ENCODE measurements at regions not wholly inside any gene's neighbourhood (a gene's known extent, or its start where the extent isn't known, plus 50 kb on each side); places are given as distances from the start of the nearest gene placed in this dataset.

GRCh38 chr22:48186146-48186790, 1423.8 kb downstream of the TBC1D22A start:
- Histone ChIP-seq H4K20me1 (ENCODE audit: insufficient read depth, low read depth, low read length) (no peaks in the 10 kb centered on the region), H3K9me2 (replicated peaks; ENCODE audit: insufficient read depth, low read length) (no peaks in the 10 kb centered on the region), H3K9me3 (ENCODE audit: low read length) (peaks cover 3% of the 10 kb centered on the region; the same call in 1 of the 2 replicates), H3K4me2 (ENCODE audit: low read depth, low read length, poor library complexity, severe bottlenecking) (no peak overlapping the region), H3K27ac (ENCODE audit: low read length) (no peak overlapping the region), H3K36me3 (ENCODE audit: insufficient read depth, low read length) (no peaks in the 10 kb centered on the region), H3K4me3 (ENCODE audit: low read length) (no peak overlapping the region), H3K79me2 (ENCODE audit: low read length) (no peaks in the 10 kb centered on the region), H3K27me3 (ENCODE audit: low read length) (no peaks in the 10 kb centered on the region), H3K4me1 (ENCODE audit: low read length) (no peaks in the 10 kb centered on the region), H3K9ac (ENCODE audit: low read length) (no peak overlapping the region), H2AFZ (ENCODE audit: low read length) (no peak overlapping the region)
- DNase-seq, result no peak

DNA sequence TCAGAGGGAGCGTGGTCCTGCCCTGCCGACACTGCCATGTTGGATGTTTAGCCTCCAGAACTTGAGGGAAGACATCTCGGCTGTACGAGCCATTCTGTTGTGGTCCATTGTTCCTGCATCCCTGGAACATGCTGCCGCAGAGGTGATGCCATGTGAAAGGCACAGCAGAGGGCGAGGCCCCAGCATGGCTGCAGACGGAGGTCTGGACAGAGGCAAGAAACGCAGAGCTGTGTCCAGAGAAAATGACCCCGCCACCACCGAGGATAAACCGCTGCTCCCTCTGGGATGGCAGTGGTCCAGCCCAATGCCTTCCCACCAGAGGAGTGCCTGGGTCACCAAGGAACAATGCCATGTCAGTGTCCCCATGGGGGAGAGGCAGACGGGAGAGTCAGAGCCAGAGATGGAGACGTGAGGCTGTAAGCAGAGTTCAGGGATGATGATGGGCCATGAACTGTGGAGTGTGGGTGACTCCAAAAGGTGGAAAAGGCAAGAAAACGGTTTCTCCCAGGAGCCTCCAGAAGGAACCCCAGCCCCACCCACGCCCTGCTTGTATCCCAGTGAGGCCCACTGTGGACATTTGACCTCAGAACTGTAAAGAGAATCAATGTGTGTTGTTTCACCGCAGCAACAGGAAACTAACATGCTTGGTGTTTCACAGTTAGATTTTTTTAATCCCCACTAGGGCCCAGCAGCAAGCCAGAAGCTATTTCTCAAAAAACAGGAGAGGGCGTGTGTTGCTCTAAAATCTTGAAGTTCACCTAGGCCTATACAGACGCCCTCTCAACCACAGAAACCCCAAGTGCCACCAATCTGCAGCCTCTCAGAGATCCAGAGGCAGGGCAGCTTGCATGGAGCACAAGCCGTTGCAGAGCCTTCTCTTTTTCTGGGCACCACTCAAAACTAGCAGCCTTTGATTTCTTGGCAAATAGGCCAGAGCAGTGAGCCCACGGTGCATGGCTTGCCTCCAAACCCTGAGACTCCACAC, 1422.9 kb downstream of the TBC1D22A start:
- no peaks in the 10 kb centered on the region for H3K9me2 ChIP-seq (replicated peaks; ENCODE audit: insufficient read depth, low read length)
- H3K36me3 ChIP-seq (ENCODE audit: insufficient read depth, low read length), result no peaks in the 10 kb centered on the region
- no peaks in the 10 kb centered on the region for H3K79me2 ChIP-seq (ENCODE audit: low read length)
- no peak overlapping the region for H3K9ac ChIP-seq (ENCODE audit: low read length)
- no peaks in the 10 kb centered on the region for H4K20me1 ChIP-seq (ENCODE audit: insufficient read depth, low read depth, low read length)
- no peak overlapping the region for H3K4me2 ChIP-seq (ENCODE audit: low read depth, low read length, poor library complexity, severe bottlenecking)
- H3K27ac ChIP-seq (ENCODE audit: low read length), result no peak overlapping the region
- H2AFZ ChIP-seq (ENCODE audit: low read length), result no peak overlapping the region
- peak; percentile 53 for DNase-seq
- H3K4me3 ChIP-seq (ENCODE audit: low read length), result no peak overlapping the region
- no peaks in the 10 kb centered on the region for H3K4me1 ChIP-seq (ENCODE audit: low read length)
- H3K9me3 ChIP-seq (ENCODE audit: low read length), result no peaks in the 10 kb centered on the region; the same call in 1 of the 2 replicates
- no peaks in the 10 kb centered on the region for H3K27me3 ChIP-seq (ENCODE audit: low read length)

GRCh38 chr22:48182846-48183805, 1420.7 kb downstream of the TBC1D22A start:
- Histone ChIP-seq H3K4me2 (ENCODE audit: low read depth, low read length, poor library complexity, severe bottlenecking) (no peak overlapping the region), H3K9me2 (replicated peaks; ENCODE audit: insufficient read depth, low read length) (no peaks in the 10 kb centered on the region), H3K27me3 (ENCODE audit: low read length) (no peaks in the 10 kb centered on the region), H3K36me3 (ENCODE audit: insufficient read depth, low read length) (no peaks in the 10 kb centered on the region), H4K20me1 (ENCODE audit: insufficient read depth, low read depth, low read length) (no peaks in the 10 kb centered on the region), H3K9me3 (ENCODE audit: low read length) (no peaks in the 10 kb centered on the region), H3K4me3 (ENCODE audit: low read length) (no peak overlapping the region), H3K27ac (ENCODE audit: low read length) (no peak overlapping the region), H2AFZ (ENCODE audit: low read length) (no peak overlapping the region), H3K9ac (ENCODE audit: low read length) (no peak overlapping the region), H3K4me1 (ENCODE audit: low read length) (peaks cover 8% of the 10 kb centered on the region), H3K79me2 (ENCODE audit: low read length) (no peaks in the 10 kb centered on the region)
- no peak for DNase-seq

DNA sequence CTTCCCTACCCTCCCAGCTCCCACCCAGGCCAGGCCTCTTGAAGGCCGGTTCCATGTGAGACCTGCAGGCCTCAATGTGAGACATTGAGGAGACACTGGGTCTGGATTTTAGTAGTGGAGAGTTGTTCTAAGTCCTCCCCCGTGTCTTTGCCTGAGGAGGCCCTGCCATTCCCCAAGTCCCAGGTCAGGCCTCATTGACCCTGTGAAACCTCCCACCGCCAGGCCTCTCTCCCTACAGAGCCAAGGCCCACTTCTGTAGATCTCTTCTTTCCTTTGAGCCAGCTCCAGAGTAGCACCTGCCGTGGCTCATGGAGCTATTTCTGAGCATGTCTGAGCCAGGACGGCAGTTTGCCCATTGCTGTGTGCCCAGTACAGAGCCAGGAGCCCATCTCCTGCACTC, 1419.6 kb downstream of the TBC1D22A start:
- Histone ChIP-seq H3K79me2 (ENCODE audit: low read length) (no peaks in the 10 kb centered on the region), H3K4me1 (ENCODE audit: low read length) (peaks cover 19% of the 10 kb centered on the region), H3K9ac (ENCODE audit: low read length) (no peak overlapping the region), H3K4me2 (ENCODE audit: low read depth, low read length, poor library complexity, severe bottlenecking) (no peak overlapping the region), H3K36me3 (ENCODE audit: insufficient read depth, low read length) (no peaks in the 10 kb centered on the region), H3K27ac (ENCODE audit: low read length) (no peak overlapping the region), H4K20me1 (ENCODE audit: insufficient read depth, low read depth, low read length) (no peaks in the 10 kb centered on the region), H3K4me3 (ENCODE audit: low read length) (no peak overlapping the region), H3K9me2 (replicated peaks; ENCODE audit: insufficient read depth, low read length) (no peaks in the 10 kb centered on the region), H2AFZ (ENCODE audit: low read length) (no peak overlapping the region), H3K9me3 (ENCODE audit: low read length) (no peaks in the 10 kb centered on the region), H3K27me3 (ENCODE audit: low read length) (no peaks in the 10 kb centered on the region)
- no peak for DNase-seq

- Histone ChIP-seq H3K4me1 (ENCODE audit: low read length) (peaks cover 23% of the 10 kb centered on the region), H3K9me2 (replicated peaks; ENCODE audit: insufficient read depth, low read length) (no peaks in the 10 kb centered on the region), H3K4me2 (ENCODE audit: low read depth, low read length, poor library complexity, severe bottlenecking) (no peak overlapping the region), H3K27me3 (ENCODE audit: low read length) (no peaks in the 10 kb centered on the region), H3K27ac (ENCODE audit: low read length) (no peak overlapping the region), H3K4me3 (ENCODE audit: low read length) (no peak overlapping the region), H4K20me1 (ENCODE audit: insufficient read depth, low read depth, low read length) (no peaks in the 10 kb centered on the region), H3K9me3 (ENCODE audit: low read length) (no peaks in the 10 kb centered on the region), H2AFZ (ENCODE audit: low read length) (no peak overlapping the region), H3K79me2 (ENCODE audit: low read length) (no peaks in the 10 kb centered on the region), H3K36me3 (ENCODE audit: insufficient read depth, low read length) (no peaks in the 10 kb centered on the region), H3K9ac (ENCODE audit: low read length) (no peak overlapping the region)
- no peak for DNase-seq
These were observed 1419.0 kb downstream of the TBC1D22A start for GRCh38 chr22:48181263-48181955.

- Histone ChIP-seq H3K36me3 (ENCODE audit: insufficient read depth, low read length) (no peaks in the 10 kb centered on the region), H3K79me2 (ENCODE audit: low read length) (no peaks in the 10 kb centered on the region), H3K9ac (ENCODE audit: low read length) (no peak overlapping the region), H3K4me2 (ENCODE audit: low read depth, low read length, poor library complexity, severe bottlenecking) (no peak overlapping the region), H4K20me1 (ENCODE audit: insufficient read depth, low read depth, low read length) (no peaks in the 10 kb centered on the region), H3K4me1 (ENCODE audit: low read length) (peaks cover 23% of the 10 kb centered on the region), H3K27me3 (ENCODE audit: low read length) (no peaks in the 10 kb centered on the region; the same call in 1 of the 2 replicates), H3K27ac (ENCODE audit: low read length) (no peak overlapping the region), H2AFZ (ENCODE audit: low read length) (no peak overlapping the region), H3K9me3 (ENCODE audit: low read length) (no peaks in the 10 kb centered on the region), H3K9me2 (replicated peaks; ENCODE audit: insufficient read depth, low read length) (no peaks in the 10 kb centered on the region), H3K4me3 (ENCODE audit: low read length) (no peak overlapping the region)
- DNase-seq, result no peak
These were observed 1418.2 kb downstream of the TBC1D22A start for GRCh38 chr22:48180631-48181030.

DNA sequence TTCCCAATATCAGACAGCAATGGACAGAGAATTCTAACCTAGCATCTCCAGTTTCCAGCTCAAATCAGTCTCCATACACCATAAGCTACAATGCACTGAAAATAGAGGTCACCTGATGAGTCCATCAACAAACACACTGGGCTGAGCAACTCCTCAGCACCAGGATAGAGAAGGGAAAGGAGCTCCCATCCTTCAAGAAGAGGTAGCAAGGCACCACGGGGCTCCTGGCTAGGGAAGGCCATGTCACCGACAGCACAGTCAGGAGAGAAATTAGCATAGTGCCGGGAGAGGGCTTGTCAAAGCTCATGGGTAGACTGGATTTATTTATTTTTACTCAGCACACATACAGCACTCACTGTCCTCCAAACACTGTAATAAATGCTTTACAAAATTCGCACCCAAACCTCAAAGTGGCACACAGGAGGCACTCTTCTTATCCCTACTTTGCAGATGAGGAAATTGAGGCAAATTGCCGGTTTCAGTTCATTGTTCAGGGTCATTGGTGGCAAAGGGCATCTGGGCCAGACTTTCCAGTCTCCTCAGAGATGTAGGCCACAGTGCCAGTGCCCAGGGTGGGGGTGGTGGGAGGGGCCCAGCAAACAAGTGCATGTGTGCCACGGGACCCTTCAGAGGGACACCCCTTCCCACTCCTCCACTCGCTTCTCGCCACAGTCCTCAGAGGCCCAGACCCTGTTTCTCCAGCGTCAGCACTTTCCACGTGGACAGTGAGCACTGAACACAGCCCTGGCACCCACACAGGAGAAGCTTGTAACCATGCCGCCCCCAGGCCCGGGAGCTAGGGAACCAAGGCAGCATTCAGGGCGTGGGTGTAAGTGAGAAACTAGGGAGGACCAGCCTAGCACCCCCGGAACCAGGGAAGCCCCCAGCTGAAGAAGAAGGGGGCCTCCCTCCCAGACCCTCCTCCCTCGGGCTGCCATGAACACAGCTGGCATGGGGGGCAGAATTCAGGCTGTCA, 1417.4 kb downstream of the TBC1D22A start:
- Histone ChIP-seq H3K79me2 (ENCODE audit: low read length) (no peaks in the 10 kb centered on the region), H3K4me1 (ENCODE audit: low read length) (peaks cover 25% of the 10 kb centered on the region), H3K36me3 (ENCODE audit: insufficient read depth, low read length) (no peaks in the 10 kb centered on the region), H3K27me3 (ENCODE audit: low read length) (no peaks in the 10 kb centered on the region; the same call in 1 of the 2 replicates), H3K4me2 (ENCODE audit: low read depth, low read length, poor library complexity, severe bottlenecking) (no peak overlapping the region), H3K4me3 (ENCODE audit: low read length) (no peak overlapping the region), H3K9ac (ENCODE audit: low read length) (no peak overlapping the region), H3K9me3 (ENCODE audit: low read length) (no peaks in the 10 kb centered on the region), H2AFZ (ENCODE audit: low read length) (no peak overlapping the region), H3K9me2 (replicated peaks; ENCODE audit: insufficient read depth, low read length) (no peaks in the 10 kb centered on the region), H4K20me1 (ENCODE audit: insufficient read depth, low read depth, low read length) (no peaks in the 10 kb centered on the region), H3K27ac (ENCODE audit: low read length) (no peak overlapping the region)
- DNase-seq, result no peak

All from Karpas-422 (cell line).